ENCODE measurements at regions not wholly inside any gene's neighbourhood (a gene's known extent, or its start where the extent isn't known, plus 50 kb on each side); places are given as distances from the start of the nearest gene placed in this dataset.

DNA sequence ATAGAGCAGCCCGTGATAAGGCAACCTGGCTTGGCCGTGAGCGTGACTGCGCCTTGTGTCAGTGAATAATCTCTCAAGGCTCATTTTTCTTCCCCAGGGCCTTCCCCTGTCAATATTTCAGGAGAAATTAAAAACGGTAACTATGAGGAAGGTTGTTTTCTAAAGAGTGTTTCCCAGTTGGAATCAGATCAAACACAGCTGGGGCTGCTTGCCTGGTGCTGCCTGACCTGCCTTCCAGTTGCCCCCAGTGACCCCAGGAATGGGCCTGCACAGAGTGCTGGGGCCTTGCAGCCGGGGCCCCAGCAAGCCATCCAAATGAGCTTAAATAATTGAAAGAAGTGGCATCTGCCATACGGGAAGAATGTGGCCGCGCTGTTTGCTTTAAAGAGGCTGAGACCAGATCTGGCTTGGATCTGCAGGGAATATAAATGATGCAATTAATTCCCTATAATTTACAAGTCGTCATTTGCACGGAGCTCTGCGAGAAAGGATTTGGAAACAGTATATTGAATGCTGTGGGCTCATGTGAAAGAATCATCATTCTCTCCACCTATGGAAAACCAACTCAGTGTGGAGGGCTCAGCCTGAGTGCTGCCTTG is 203.9 kb downstream of the C1orf94 start:
- Histone ChIP-seq H2AFZ (ENCODE audit: low read depth, low read length, severe bottlenecking) (no peak overlapping the region), H3K27ac (ENCODE audit: low read depth, low read length) (no peak overlapping the region), H3K36me3 (ENCODE audit: low read length) (no peaks in the 10 kb centered on the region), H3F3A (ENCODE audit: insufficient read depth) (no peaks in the 10 kb centered on the region), H3K9me3 (ENCODE audit: insufficient read depth, low read length) (no peaks in the 10 kb centered on the region), H3K4me2 (ENCODE audit: low read depth, low read length, poor library complexity, severe bottlenecking) (no peak overlapping the region), H3K79me2 (ENCODE audit: insufficient read depth, low read length) (no peaks in the 10 kb centered on the region), H3K27me3 (ENCODE audit: low read length) (no peaks in the 10 kb centered on the region), H4K20me1 (ENCODE audit: low read depth, low read length) (no peaks in the 10 kb centered on the region), H3K9ac (ENCODE audit: low read length) (no peak overlapping the region), H3K9me2 (replicated peaks; ENCODE audit: insufficient read depth, low read length) (no peaks in the 10 kb centered on the region), H3K4me3 (ENCODE audit: insufficient read depth, low read length, poor library complexity, severe bottlenecking) (no peak overlapping the region)
- TF ChIP-seq EZH2phosphoT487 (conservative IDR thresholded peaks at IDR 0.05; ENCODE audit: low read length) = no peak
- TF ChIP-seq, protein P1, sequence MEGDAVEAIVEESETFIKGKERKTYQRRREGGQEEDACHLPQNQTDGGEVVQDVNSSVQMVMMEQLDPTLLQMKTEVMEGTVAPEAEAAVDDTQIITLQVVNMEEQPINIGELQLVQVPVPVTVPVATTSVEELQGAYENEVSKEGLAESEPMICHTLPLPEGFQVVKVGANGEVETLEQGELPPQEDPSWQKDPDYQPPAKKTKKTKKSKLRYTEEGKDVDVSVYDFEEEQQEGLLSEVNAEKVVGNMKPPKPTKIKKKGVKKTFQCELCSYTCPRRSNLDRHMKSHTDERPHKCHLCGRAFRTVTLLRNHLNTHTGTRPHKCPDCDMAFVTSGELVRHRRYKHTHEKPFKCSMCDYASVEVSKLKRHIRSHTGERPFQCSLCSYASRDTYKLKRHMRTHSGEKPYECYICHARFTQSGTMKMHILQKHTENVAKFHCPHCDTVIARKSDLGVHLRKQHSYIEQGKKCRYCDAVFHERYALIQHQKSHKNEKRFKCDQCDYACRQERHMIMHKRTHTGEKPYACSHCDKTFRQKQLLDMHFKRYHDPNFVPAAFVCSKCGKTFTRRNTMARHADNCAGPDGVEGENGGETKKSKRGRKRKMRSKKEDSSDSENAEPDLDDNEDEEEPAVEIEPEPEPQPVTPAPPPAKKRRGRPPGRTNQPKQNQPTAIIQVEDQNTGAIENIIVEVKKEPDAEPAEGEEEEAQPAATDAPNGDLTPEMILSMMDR (IDR thresholded peaks at IDR 0.05; ENCODE audit: insufficient read depth, low read length, poor library complexity, severe bottlenecking) = no peak

DNA sequence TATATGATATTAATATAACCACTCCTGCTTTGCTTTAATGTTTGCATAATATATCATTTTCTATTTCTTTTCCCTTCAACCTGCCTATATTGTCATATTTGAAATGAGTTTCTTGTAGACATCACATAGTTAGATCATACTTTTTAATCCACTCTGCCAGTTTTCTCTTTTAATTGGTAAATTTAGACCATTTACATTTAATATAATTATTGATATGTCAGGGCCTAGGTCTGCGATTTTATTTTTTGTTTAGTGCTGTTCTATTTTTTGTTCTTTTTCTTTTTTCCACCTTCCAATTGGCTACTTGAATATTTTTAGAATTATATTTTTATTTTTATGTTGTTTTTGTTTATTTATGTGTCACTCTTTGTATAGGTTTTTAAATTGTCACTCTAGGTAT is 213.3 kb downstream of the C1orf94 start:
- no peak for TF ChIP-seq EZH2phosphoT487 (conservative IDR thresholded peaks at IDR 0.05; ENCODE audit: low read length)
- TF ChIP-seq, protein P1 (IDR thresholded peaks at IDR 0.05; ENCODE audit: insufficient read depth, low read length, poor library complexity, severe bottlenecking) = no peak
- Histone ChIP-seq H3K27ac (ENCODE audit: low read depth, low read length) (no peak overlapping the region), H3K36me3 (ENCODE audit: low read length) (no peaks in the 10 kb centered on the region), H2AFZ (ENCODE audit: low read depth, low read length, severe bottlenecking) (no peak overlapping the region), H3K79me2 (ENCODE audit: insufficient read depth, low read length) (no peaks in the 10 kb centered on the region), H3K9me3 (ENCODE audit: insufficient read depth, low read length) (no peaks in the 10 kb centered on the region), H3K9ac (ENCODE audit: low read length) (no peak overlapping the region), H3K9me2 (replicated peaks; ENCODE audit: insufficient read depth, low read length) (no peaks in the 10 kb centered on the region), H3F3A (ENCODE audit: insufficient read depth) (no peaks in the 10 kb centered on the region), H3K4me2 (ENCODE audit: low read depth, low read length, poor library complexity, severe bottlenecking) (no peak overlapping the region), H4K20me1 (ENCODE audit: low read depth, low read length) (no peaks in the 10 kb centered on the region), H3K27me3 (ENCODE audit: low read length) (no peaks in the 10 kb centered on the region), H3K4me3 (ENCODE audit: insufficient read depth, low read length, poor library complexity, severe bottlenecking) (no peak overlapping the region)

DNA sequence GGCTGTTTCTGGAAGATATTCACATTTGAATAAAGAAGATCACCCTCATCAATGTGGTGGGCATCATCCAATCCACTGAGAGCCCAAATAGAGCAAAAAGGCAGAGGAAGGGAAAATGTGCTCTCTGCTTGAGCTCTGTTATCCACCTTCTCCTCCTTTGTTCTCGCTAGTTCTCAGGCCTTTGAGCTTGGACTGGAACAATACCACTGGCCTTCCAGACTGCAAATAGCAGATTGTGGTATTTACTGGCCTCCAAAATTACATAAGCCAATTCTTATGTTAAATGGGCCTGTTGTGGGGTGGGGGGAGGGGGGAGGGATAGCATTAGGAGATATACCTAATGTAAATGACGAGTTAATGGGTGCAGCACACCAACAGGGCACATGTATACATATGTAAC is 219.3 kb downstream of the C1orf94 start:
- H3K4me2 ChIP-seq (ENCODE audit: low read depth, low read length, poor library complexity, severe bottlenecking) = no peak overlapping the region
- TF ChIP-seq, protein P1 (IDR thresholded peaks at IDR 0.05; ENCODE audit: insufficient read depth, low read length, poor library complexity, severe bottlenecking) = no peak
- no peak for TF ChIP-seq EZH2phosphoT487 (conservative IDR thresholded peaks at IDR 0.05; ENCODE audit: low read length)
- H4K20me1 ChIP-seq (ENCODE audit: low read depth, low read length) = no peaks in the 10 kb centered on the region
- no peaks in the 10 kb centered on the region for H3K27me3 ChIP-seq (ENCODE audit: low read length)
- H3K36me3 ChIP-seq (ENCODE audit: low read length) = no peaks in the 10 kb centered on the region
- H3K9me3 ChIP-seq (ENCODE audit: insufficient read depth, low read length) = no peaks in the 10 kb centered on the region
- no peaks in the 10 kb centered on the region for H3K9me2 ChIP-seq (replicated peaks; ENCODE audit: insufficient read depth, low read length)
- H3K79me2 ChIP-seq (ENCODE audit: insufficient read depth, low read length) = no peaks in the 10 kb centered on the region
- H3K9ac ChIP-seq (ENCODE audit: low read length) = no peak overlapping the region
- H3K27ac ChIP-seq (ENCODE audit: low read depth, low read length) = no peak overlapping the region
- H3K4me3 ChIP-seq (ENCODE audit: insufficient read depth, low read length, poor library complexity, severe bottlenecking) = no peak overlapping the region
- H3F3A ChIP-seq (ENCODE audit: insufficient read depth) = no peaks in the 10 kb centered on the region
- H2AFZ ChIP-seq (ENCODE audit: low read depth, low read length, severe bottlenecking) = no peak overlapping the region

Measured in SU-DHL-6 (cell line).